Esophagus muscularis mucosa (tissue), 3 donors: ENCODE measurements at regions not wholly inside any gene's neighbourhood (a gene's known extent, or its start where the extent isn't known, plus 50 kb on each side); places are given as distances from the start of the nearest gene placed in this dataset.
"Not testable (repeated sequence)": the region's sequence is repeated elsewhere in the genome, so short reads cannot be mapped to it uniquely, and the experiment has no call there.

ENCODE experiments used
- CTCF ChIP-seq, 3 experiments: fragments of 200-600 bp in 2 of 3; fragments of 450-650 bp in 1 of 3; sonication (generic) in 2 of 3; IDR thresholded peaks; one replicate each; pipeline ENCODE4 v1.5.1; 2017 to 2019; ENCODE audit warnings: antibody characterized with exemption in 3 of 3, mild to moderate bottlenecking in 2 of 3, moderate library complexity in 1 of 3
- POLR2A ChIP-seq: fragments of 450-650 bp; IDR thresholded peaks from one replicate; pipeline ENCODE4 v1.6.1; 2017; ENCODE audit warnings: antibody characterized with exemption, moderate library complexity, mild to moderate bottlenecking, low read depth
- POLR2AphosphoS5 ChIP-seq, 2 donors: sonication (generic); formaldehyde crosslinking; IDR thresholded peaks; one replicate each; pipeline ENCODE4 v1.6.1; 2017; ENCODE audit warnings: antibody characterized with exemption in 2 of 2

- TF ChIP-seq POLR2A; CTCF (IDR thresholded peaks at IDR 0.05); POLR2AphosphoS5 (IDR thresholded peaks at IDR 0.05): not testable (repeated sequence)
These were observed 2655.5 kb upstream of the DEFB115 start for GRCh38 chr20:28602006-28602402.
